ENCODE measurements at regions not wholly inside any gene's neighbourhood (a gene's known extent, or its start where the extent isn't known, plus 50 kb on each side); places are given as distances from the start of the nearest gene placed in this dataset.

- H3K4me3 Mint-ChIP-seq (ENCODE audit: unreplicated experiment) = no peak overlapping the region
- peaks cover 3% of the 10 kb centered on the region for H3K27me3 Mint-ChIP-seq (ENCODE audit: unreplicated experiment)
- H3K4me1 Mint-ChIP-seq (ENCODE audit: low read depth, unreplicated experiment) = no peaks in the 10 kb centered on the region
- H3K36me3 Mint-ChIP-seq (ENCODE audit: unreplicated experiment) = no peaks in the 10 kb centered on the region
- TF ChIP-seq, protein P1, sequence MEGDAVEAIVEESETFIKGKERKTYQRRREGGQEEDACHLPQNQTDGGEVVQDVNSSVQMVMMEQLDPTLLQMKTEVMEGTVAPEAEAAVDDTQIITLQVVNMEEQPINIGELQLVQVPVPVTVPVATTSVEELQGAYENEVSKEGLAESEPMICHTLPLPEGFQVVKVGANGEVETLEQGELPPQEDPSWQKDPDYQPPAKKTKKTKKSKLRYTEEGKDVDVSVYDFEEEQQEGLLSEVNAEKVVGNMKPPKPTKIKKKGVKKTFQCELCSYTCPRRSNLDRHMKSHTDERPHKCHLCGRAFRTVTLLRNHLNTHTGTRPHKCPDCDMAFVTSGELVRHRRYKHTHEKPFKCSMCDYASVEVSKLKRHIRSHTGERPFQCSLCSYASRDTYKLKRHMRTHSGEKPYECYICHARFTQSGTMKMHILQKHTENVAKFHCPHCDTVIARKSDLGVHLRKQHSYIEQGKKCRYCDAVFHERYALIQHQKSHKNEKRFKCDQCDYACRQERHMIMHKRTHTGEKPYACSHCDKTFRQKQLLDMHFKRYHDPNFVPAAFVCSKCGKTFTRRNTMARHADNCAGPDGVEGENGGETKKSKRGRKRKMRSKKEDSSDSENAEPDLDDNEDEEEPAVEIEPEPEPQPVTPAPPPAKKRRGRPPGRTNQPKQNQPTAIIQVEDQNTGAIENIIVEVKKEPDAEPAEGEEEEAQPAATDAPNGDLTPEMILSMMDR (IDR thresholded peaks at IDR 0.05; ENCODE audit: partially characterized antibody, unreplicated experiment) = no peak
- peaks cover 6% of the 10 kb centered on the region for H3K9me3 Mint-ChIP-seq (ENCODE audit: unreplicated experiment)
- H3K27ac Mint-ChIP-seq (ENCODE audit: unreplicated experiment) = no peak overlapping the region
- no peak for DNase-seq
Observed at GRCh38 chr1:55846051-55846450, 630.9 kb upstream of the USP24 start.

GRCh38 chr1:55844322-55844721 is 629.2 kb upstream of the USP24 start:
- TF ChIP-seq, protein P1 (IDR thresholded peaks at IDR 0.05; ENCODE audit: partially characterized antibody, unreplicated experiment) = no peak
- no peak overlapping the region for H3K4me3 Mint-ChIP-seq (ENCODE audit: unreplicated experiment)
- H3K36me3 Mint-ChIP-seq (ENCODE audit: unreplicated experiment) = no peaks in the 10 kb centered on the region
- H3K27me3 Mint-ChIP-seq (ENCODE audit: unreplicated experiment) = peaks cover 3% of the 10 kb centered on the region
- H3K9me3 Mint-ChIP-seq (ENCODE audit: unreplicated experiment) = peaks cover 6% of the 10 kb centered on the region
- H3K27ac Mint-ChIP-seq (ENCODE audit: unreplicated experiment) = no peak overlapping the region
- no peaks in the 10 kb centered on the region for H3K4me1 Mint-ChIP-seq (ENCODE audit: low read depth, unreplicated experiment)
- no peak for DNase-seq

DNA sequence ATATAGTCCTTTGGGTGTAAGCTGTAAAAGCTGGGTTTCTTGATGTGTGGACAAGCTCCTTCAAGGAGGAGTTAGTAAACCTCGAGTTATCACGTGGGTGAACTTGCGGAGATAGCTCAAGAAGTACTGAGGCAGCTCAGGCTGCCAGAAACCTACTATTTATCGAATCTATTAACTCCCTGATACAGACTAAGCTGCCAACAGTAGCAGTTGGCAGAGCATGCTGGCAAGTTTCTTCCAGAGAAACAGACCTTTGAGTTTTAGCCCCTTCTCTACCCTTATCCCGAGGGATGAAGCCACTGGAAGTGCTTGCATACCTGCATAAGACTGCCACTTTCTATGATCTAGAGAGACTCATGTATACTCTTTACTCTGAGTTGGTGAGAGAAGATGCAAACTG is 624.5 kb upstream of the USP24 start:
- Mint-ChIP-seq H3K27me3 (ENCODE audit: unreplicated experiment) (no peaks in the 10 kb centered on the region), H3K9me3 (ENCODE audit: unreplicated experiment) (no peaks in the 10 kb centered on the region), H3K27ac (ENCODE audit: unreplicated experiment) (no peak overlapping the region), H3K4me1 (ENCODE audit: low read depth, unreplicated experiment) (no peaks in the 10 kb centered on the region), H3K4me3 (ENCODE audit: unreplicated experiment) (no peak overlapping the region), H3K36me3 (ENCODE audit: unreplicated experiment) (no peaks in the 10 kb centered on the region)
- DNase-seq = no peak
- TF ChIP-seq, protein P1 (IDR thresholded peaks at IDR 0.05; ENCODE audit: partially characterized antibody, unreplicated experiment) = no peak

GRCh38 chr1:55839221-55839620 is 624.1 kb upstream of the USP24 start:
- Mint-ChIP-seq H3K27ac (ENCODE audit: unreplicated experiment) (no peak overlapping the region), H3K36me3 (ENCODE audit: unreplicated experiment) (no peaks in the 10 kb centered on the region), H3K27me3 (ENCODE audit: unreplicated experiment) (no peaks in the 10 kb centered on the region), H3K9me3 (ENCODE audit: unreplicated experiment) (no peaks in the 10 kb centered on the region), H3K4me1 (ENCODE audit: low read depth, unreplicated experiment) (no peaks in the 10 kb centered on the region), H3K4me3 (ENCODE audit: unreplicated experiment) (no peak overlapping the region)
- DNase-seq = no peak
- TF ChIP-seq, protein P1 (IDR thresholded peaks at IDR 0.05; ENCODE audit: partially characterized antibody, unreplicated experiment) = no peak

DNA sequence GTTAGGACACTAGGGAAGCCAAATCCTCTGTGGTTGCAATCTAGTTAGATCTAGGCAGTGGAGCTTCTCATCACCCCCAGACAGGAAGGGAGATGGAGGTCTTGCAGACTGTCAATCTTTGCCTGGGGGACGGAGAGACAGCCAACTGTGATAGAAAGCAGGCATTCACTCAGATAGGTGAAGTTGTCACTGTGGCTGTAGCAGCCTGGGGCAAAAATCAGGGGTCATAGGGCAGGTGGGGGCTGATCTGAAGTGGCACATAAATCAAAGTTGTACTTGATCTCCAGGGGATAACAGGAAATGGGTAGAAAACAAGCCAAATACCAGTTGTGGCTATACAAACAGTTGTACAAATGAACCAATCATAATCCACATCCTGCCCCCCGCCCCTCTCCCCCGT is 620.9 kb upstream of the USP24 start:
- Mint-ChIP-seq H3K36me3 (ENCODE audit: unreplicated experiment) (no peaks in the 10 kb centered on the region), H3K4me3 (ENCODE audit: unreplicated experiment) (no peak overlapping the region), H3K4me1 (ENCODE audit: low read depth, unreplicated experiment) (no peaks in the 10 kb centered on the region), H3K27me3 (ENCODE audit: unreplicated experiment) (no peaks in the 10 kb centered on the region), H3K9me3 (ENCODE audit: unreplicated experiment) (no peaks in the 10 kb centered on the region), H3K27ac (ENCODE audit: unreplicated experiment) (no peak overlapping the region)
- TF ChIP-seq, protein P1 (IDR thresholded peaks at IDR 0.05; ENCODE audit: partially characterized antibody, unreplicated experiment) = no peak
- DNase-seq = no peak

All from glutamatergic neuron (in vitro differentiated cells).